CD8-positive, alpha-beta memory T cell (primary cell): ENCODE measurements at regions not wholly inside any gene's neighbourhood (a gene's known extent, or its start where the extent isn't known, plus 50 kb on each side); places are given as distances from the start of the nearest gene placed in this dataset.

Experiments
- CTCF ChIA-PET: fragments of 350-600 bp; sonication (Branson Sonifier 250); formaldehyde crosslinking; loops from one replicate; lab custom pipeline; 2021; ENCODE audit warnings: antibody characterized with exemption; lab: Charles Lee
- POLR2A ChIA-PET: fragments of 350-600 bp; sonication (Branson Sonifier 250); formaldehyde crosslinking; loops from one replicate; lab custom pipeline; 2021; ENCODE audit warnings: antibody characterized with exemption; lab: Charles Lee
- DNase-seq, 5 donors: peaks; one replicate each; pipeline versions ENCODE4 v3.0.0 to v3.0.0-alpha.2; 2020 to 2022; ENCODE audit warnings: mixed read lengths in 1 of 5
- H3K27ac ChIP-seq: one replicate; pipeline ENCODE4 v1.7.0; 2013; ENCODE audit warnings: low read depth, mild to moderate bottlenecking, low read length, moderate library complexity
- H3K27me3 ChIP-seq: 2 replicates; pipeline ENCODE4 v1.7.0; 2013; ENCODE audit warnings: low read length, mild to moderate bottlenecking; ENCODE audit not compliant: insufficient read depth, poor library complexity, severe bottlenecking
- H3K36me3 ChIP-seq: 2 replicates; pipeline ENCODE4 v1.7.0; 2013; ENCODE audit warnings: mild to moderate bottlenecking, low read length, moderate library complexity; ENCODE audit not compliant: insufficient read depth
- H3K4me1 ChIP-seq: 2 replicates; pipeline ENCODE4 v1.7.0; 2013; ENCODE audit warnings: mild to moderate bottlenecking, low read length, moderate library complexity; ENCODE audit not compliant: insufficient read depth
- H3K4me3 ChIP-seq: 2 replicates; pipeline ENCODE4 v1.7.0; 2013; ENCODE audit warnings: mild to moderate bottlenecking, low read length
- H3K9me3 ChIP-seq: 2 replicates; pipeline ENCODE4 v1.7.0; 2013; ENCODE audit warnings: mild to moderate bottlenecking, low read length
- H3K27ac Mint-ChIP-seq, 8 donors: one replicate each; pipeline ENCODE4 v1.8.0; 2020 to 2021; ENCODE audit warnings: mixed read lengths in 8 of 8, mild to moderate bottlenecking in 6 of 8, inconsistent platforms in 3 of 8, moderate library complexity in 3 of 8
- H3K27me3 Mint-ChIP-seq, 2 donors: one replicate each; pipeline ENCODE4 v1.8.0; 2020 to 2021; ENCODE audit warnings: mixed read lengths in 2 of 2, mild to moderate bottlenecking in 1 of 2, moderate library complexity in 1 of 2
- H3K36me3 Mint-ChIP-seq, 3 donors: one replicate each; pipeline ENCODE4 v1.8.0; 2020 to 2021; ENCODE audit warnings: mixed read lengths in 3 of 3, inconsistent platforms in 1 of 3, mild to moderate bottlenecking in 1 of 3
- H3K4me1 Mint-ChIP-seq, 3 donors: one replicate each; pipeline ENCODE4 v1.8.0; 2020 to 2021; ENCODE audit warnings: mixed read lengths in 3 of 3, inconsistent platforms in 1 of 3, mild to moderate bottlenecking in 1 of 3
- H3K4me3 Mint-ChIP-seq, 7 donors: one replicate each; pipeline ENCODE4 v1.8.0; 2020 to 2021; ENCODE audit warnings: mixed read lengths in 7 of 7, mild to moderate bottlenecking in 6 of 7, moderate library complexity in 4 of 7, inconsistent platforms in 2 of 7
- H3K9me3 Mint-ChIP-seq, 5 donors: one replicate each; pipeline ENCODE4 v1.8.0; 2020 to 2022; ENCODE audit warnings: mixed read lengths in 5 of 5, mild to moderate bottlenecking in 3 of 5, moderate library complexity in 2 of 5, inconsistent platforms in 1 of 5

GRCh38 chr7:41268878-41269277, 434.0 kb downstream of the INHBA start:
- Histone ChIP-seq H3K27ac (no peak overlapping the region), H3K4me3 (no peak overlapping the region), H3K4me1 (no peaks in the 10 kb centered on the region), H3K9me3 (no peaks in the 10 kb centered on the region), H3K27me3 (no peaks in the 10 kb centered on the region), H3K36me3 (no peaks in the 10 kb centered on the region)
- Mint-ChIP-seq H3K4me1 (no peaks in the 10 kb centered on the region), H3K27me3 (no peaks in the 10 kb centered on the region), H3K27ac (no peak overlapping the region), H3K36me3 (no peaks in the 10 kb centered on the region), H3K9me3 (peaks cover 3 to 8% (median 6%) of the 10 kb centered on the region in 5 donors), H3K4me3 (no peak overlapping the region)
- DNase-seq: no peak
- CTCF ChIA-PET: no interaction called here
- POLR2A ChIA-PET: no interaction called here

GRCh38 chr7:41261080-41261479, 441.8 kb downstream of the INHBA start:
- Histone ChIP-seq H3K27ac (no peak overlapping the region), H3K9me3 (no peaks in the 10 kb centered on the region), H3K4me1 (no peaks in the 10 kb centered on the region), H3K27me3 (no peaks in the 10 kb centered on the region), H3K4me3 (no peak overlapping the region), H3K36me3 (no peaks in the 10 kb centered on the region)
- no peaks in the 10 kb centered on the region for H3K27me3 Mint-ChIP-seq
- no peaks in the 10 kb centered on the region for H3K4me1 Mint-ChIP-seq
- ChIA-PET POLR2A (no interaction called here), CTCF (no interaction called here)
- H3K9me3 Mint-ChIP-seq: peaks cover 0 to 28% (median 7%) of the 10 kb centered on the region in 5 donors
- H3K4me3 Mint-ChIP-seq: no peak overlapping the region
- H3K36me3 Mint-ChIP-seq: no peaks in the 10 kb centered on the region
- H3K27ac Mint-ChIP-seq: no peak overlapping the region
- no peak for DNase-seq

- DNase-seq: no peak
- CTCF ChIA-PET: no interaction called here
- Mint-ChIP-seq H3K27me3 (no peaks in the 10 kb centered on the region), H3K36me3 (peaks cover 0 to 1% (median 0%) of the 10 kb centered on the region in 3 donors), H3K9me3 (peaks cover 0 to 28% (median 7%) of the 10 kb centered on the region in 5 donors), H3K4me3 (no peak overlapping the region), H3K27ac (no peak overlapping the region), H3K4me1 (no peaks in the 10 kb centered on the region)
- no peaks in the 10 kb centered on the region for H3K27me3 ChIP-seq
- no peak overlapping the region for H3K4me3 ChIP-seq
- H3K4me1 ChIP-seq: no peaks in the 10 kb centered on the region
- H3K27ac ChIP-seq: no peak overlapping the region
- no peaks in the 10 kb centered on the region for H3K36me3 ChIP-seq
- H3K9me3 ChIP-seq: no peaks in the 10 kb centered on the region
- POLR2A ChIA-PET: no interaction called here
Measured at GRCh38 chr7:41257660-41258059, 445.2 kb downstream of the INHBA start.

- H3K4me3 Mint-ChIP-seq: no peak overlapping the region
- no peak overlapping the region for H3K27ac ChIP-seq
- H3K36me3 Mint-ChIP-seq: peaks cover 0 to 1% (median 0%) of the 10 kb centered on the region in 3 donors
- no peaks in the 10 kb centered on the region for H3K4me1 Mint-ChIP-seq
- H3K9me3 ChIP-seq: no peaks in the 10 kb centered on the region
- no peaks in the 10 kb centered on the region for H3K4me1 ChIP-seq
- CTCF ChIA-PET: no interaction called here
- POLR2A ChIA-PET: no interaction called here
- H3K4me3 ChIP-seq: no peak overlapping the region
- H3K27ac Mint-ChIP-seq: no peak overlapping the region
- DNase-seq: no peak
- no peaks in the 10 kb centered on the region for H3K27me3 Mint-ChIP-seq
- peaks cover 0 to 29% (median 8%) of the 10 kb centered on the region in 5 donors for H3K9me3 Mint-ChIP-seq
- no peaks in the 10 kb centered on the region for H3K36me3 ChIP-seq
- no peaks in the 10 kb centered on the region for H3K27me3 ChIP-seq
Measured at GRCh38 chr7:41256186-41256945, 446.5 kb downstream of the INHBA start.

- Histone ChIP-seq H3K4me1 (no peaks in the 10 kb centered on the region), H3K9me3 (no peaks in the 10 kb centered on the region), H3K27me3 (no peaks in the 10 kb centered on the region), H3K27ac (no peak overlapping the region), H3K36me3 (no peaks in the 10 kb centered on the region), H3K4me3 (no peak overlapping the region)
- ChIA-PET CTCF (no interaction called here), POLR2A (no interaction called here)
- Mint-ChIP-seq H3K27ac (no peak overlapping the region), H3K9me3 (peaks cover 0 to 30% (median 8%) of the 10 kb centered on the region in 5 donors), H3K36me3 (peaks cover 0 to 1% (median 0%) of the 10 kb centered on the region in 3 donors), H3K4me3 (no peak overlapping the region), H3K4me1 (no peaks in the 10 kb centered on the region), H3K27me3 (no peaks in the 10 kb centered on the region)
- DNase-seq: no peak
Measured at GRCh38 chr7:41255716-41256115, 447.2 kb downstream of the INHBA start.

- H3K4me3 Mint-ChIP-seq: no peak overlapping the region
- Histone ChIP-seq H3K4me1 (no peaks in the 10 kb centered on the region), H3K27me3 (no peaks in the 10 kb centered on the region), H3K9me3 (no peaks in the 10 kb centered on the region), H3K4me3 (no peak overlapping the region), H3K36me3 (no peaks in the 10 kb centered on the region), H3K27ac (no peak overlapping the region)
- no peaks in the 10 kb centered on the region for H3K4me1 Mint-ChIP-seq
- ChIA-PET CTCF (no interaction called here), POLR2A (no interaction called here)
- peaks cover 0 to 1% (median 0%) of the 10 kb centered on the region in 3 donors for H3K36me3 Mint-ChIP-seq
- H3K9me3 Mint-ChIP-seq: peaks cover 0 to 26% (median 9%) of the 10 kb centered on the region in 5 donors
- H3K27ac Mint-ChIP-seq: no peak overlapping the region
- DNase-seq: no peak
- no peaks in the 10 kb centered on the region for H3K27me3 Mint-ChIP-seq
Measured at GRCh38 chr7:41255113-41255512, 447.8 kb downstream of the INHBA start.

- no peaks in the 10 kb centered on the region for H3K4me1 ChIP-seq
- Mint-ChIP-seq H3K4me3 (no peak overlapping the region), H3K27me3 (no peaks in the 10 kb centered on the region), H3K9me3 (peaks cover 0 to 18% (median 12%) of the 10 kb centered on the region in 5 donors), H3K36me3 (peaks cover 0 to 3% (median 1%) of the 10 kb centered on the region in 3 donors), H3K4me1 (no peaks in the 10 kb centered on the region), H3K27ac (no peak overlapping the region)
- CTCF ChIA-PET: no interaction called here
- H3K4me3 ChIP-seq: no peak overlapping the region
- H3K27ac ChIP-seq: no peak overlapping the region
- POLR2A ChIA-PET: no interaction called here
- no peaks in the 10 kb centered on the region for H3K27me3 ChIP-seq
- H3K9me3 ChIP-seq: no peaks in the 10 kb centered on the region
- H3K36me3 ChIP-seq: no peaks in the 10 kb centered on the region
- no peak for DNase-seq
Measured at GRCh38 chr7:41252957-41253356, 449.9 kb downstream of the INHBA start.

- Mint-ChIP-seq H3K4me3 (no peak overlapping the region), H3K9me3 (peaks cover 0 to 15% (median 12%) of the 10 kb centered on the region in 5 donors), H3K27me3 (no peaks in the 10 kb centered on the region), H3K4me1 (no peaks in the 10 kb centered on the region), H3K27ac (no peak overlapping the region), H3K36me3 (peaks cover 0 to 3% (median 1%) of the 10 kb centered on the region in 3 donors)
- ChIA-PET CTCF (no interaction called here), POLR2A (no interaction called here)
- Histone ChIP-seq H3K4me3 (no peak overlapping the region), H3K9me3 (no peaks in the 10 kb centered on the region), H3K27me3 (no peaks in the 10 kb centered on the region), H3K27ac (no peak overlapping the region), H3K36me3 (no peaks in the 10 kb centered on the region), H3K4me1 (no peaks in the 10 kb centered on the region)
- DNase-seq: no peak
Measured at GRCh38 chr7:41252551-41252950, 450.3 kb downstream of the INHBA start.
